ENCODE measurements at regions not wholly inside any gene's neighbourhood (a gene's known extent, or its start where the extent isn't known, plus 50 kb on each side); places are given as distances from the start of the nearest gene placed in this dataset.

- TF ChIP-seq HNF4G (IDR thresholded peaks at IDR 0.05): no peak
- TF ChIP-seq CTCF (IDR thresholded peaks at IDR 0.05; ENCODE audit: low read depth, low read length, missing input control): no peak
- TF ChIP-seq RAD21 (IDR thresholded peaks at IDR 0.05): no peak
- TF ChIP-seq RXRA (IDR thresholded peaks at IDR 0.05): no peak
- no peak for TF ChIP-seq NR2F2 (IDR thresholded peaks at IDR 0.05)
- no peak for TF ChIP-seq FOXA2 (IDR thresholded peaks at IDR 0.05)
- no peak for TF ChIP-seq ATF3 (IDR thresholded peaks at IDR 0.05)
- TF ChIP-seq REST (IDR thresholded peaks at IDR 0.05): no peak
- no peak for TF ChIP-seq GABPA (IDR thresholded peaks at IDR 0.05 in 1 of 2, conservative IDR thresholded peaks at IDR 0.05 in 1 of 2)
- TF ChIP-seq MAX (IDR thresholded peaks at IDR 0.05): no peak
- no peak for TF ChIP-seq TAF1 (conservative IDR thresholded peaks at IDR 0.05)
- no peak for TF ChIP-seq JUND (IDR thresholded peaks at IDR 0.05)
- no peak for TF ChIP-seq YY1 (IDR thresholded peaks at IDR 0.05)
- no peak for TF ChIP-seq FOXA1 (IDR thresholded peaks at IDR 0.05)
- no peak for TF ChIP-seq ZBTB33 (IDR thresholded peaks at IDR 0.05)
- no peak for TF ChIP-seq HNF4A (conservative IDR thresholded peaks at IDR 0.05)
- TF ChIP-seq EGR1 (IDR thresholded peaks at IDR 0.05; ENCODE audit: low read depth in 2 of 2): no peak
- no peak for TF ChIP-seq SP1 (IDR thresholded peaks at IDR 0.05)
- Histone ChIP-seq H3K27me3 (ENCODE audit: control insufficient read depth in 4 of 4, insufficient read depth in 4 of 4, low read length in 3 of 4) (no peaks in the 10 kb centered on the region), H3K27ac (ENCODE audit: low read depth in 1 of 2, low read length in 2 of 2) (no peak overlapping the region), H3K36me3 (ENCODE audit: control insufficient read depth in 4 of 4, insufficient read depth in 3 of 4, low read depth in 1 of 4, low read length in 3 of 4) (no peaks in the 10 kb centered on the region), H3K4me3 (ENCODE audit: low read depth in 1 of 3, low read length in 3 of 3) (no peak overlapping the region), H3K9ac (ENCODE audit: low read depth in 1 of 2, low read length in 2 of 2) (no peak overlapping the region), H3K9me3 (ENCODE audit: control insufficient read depth in 4 of 4, low read length in 3 of 4) (peaks cover 0 to 2% (median 0%) of the 10 kb centered on the region in 4 donors), H3K4me1 (ENCODE audit: control insufficient read depth in 4 of 4, insufficient read depth in 4 of 4, low read length in 3 of 4) (no peaks in the 10 kb centered on the region)
- DNase-seq (ENCODE audit: low spot score): no peak
- 78% methylated on average over 1 of the region's 1 CpG for WGBS
These were observed 346.8 kb upstream of the SATB1 start for GRCh38 chr3:18771931-18772330.

All from liver (tissue), 8 donors.